ENCODE measurements at regions not wholly inside any gene's neighbourhood (a gene's known extent, or its start where the extent isn't known, plus 50 kb on each side); places are given as distances from the start of the nearest gene placed in this dataset.

DNA sequence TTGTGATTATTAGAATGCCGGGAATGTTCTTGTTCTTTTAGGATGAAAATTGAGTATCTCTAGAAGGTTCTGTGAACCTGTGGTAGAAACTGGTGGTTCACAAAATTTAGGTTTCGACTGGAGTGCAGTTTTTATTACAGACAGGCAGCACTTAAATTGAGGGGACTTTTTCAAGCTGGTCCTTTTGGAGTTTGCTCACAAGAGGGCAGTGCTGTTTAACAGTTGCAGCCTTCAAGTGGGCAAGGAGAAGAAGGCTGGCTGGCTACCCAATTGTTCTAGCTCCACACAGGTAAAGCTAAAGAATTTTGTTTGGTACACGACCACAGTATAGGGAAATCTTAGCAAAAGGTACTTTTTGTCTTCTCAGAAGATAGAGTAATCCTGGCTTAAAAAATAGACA lies 233.6 kb downstream of the SNX13 start:
- Histone ChIP-seq H3K27ac (peak overlapping the region; percentile 29 to 43; a peak in 3 of 6 replicates), H3K4me1 (peaks cover 6% of the 10 kb centered on the region; the same call in 2 of the 3 replicates), H3K4me2 (peak overlapping the region; percentile 38), H3K9me3 (no peaks in the 10 kb centered on the region; the same call in 2 of the 3 replicates), H3K4me3 (no peak overlapping the region)
- TF ChIP-seq, protein P1, sequence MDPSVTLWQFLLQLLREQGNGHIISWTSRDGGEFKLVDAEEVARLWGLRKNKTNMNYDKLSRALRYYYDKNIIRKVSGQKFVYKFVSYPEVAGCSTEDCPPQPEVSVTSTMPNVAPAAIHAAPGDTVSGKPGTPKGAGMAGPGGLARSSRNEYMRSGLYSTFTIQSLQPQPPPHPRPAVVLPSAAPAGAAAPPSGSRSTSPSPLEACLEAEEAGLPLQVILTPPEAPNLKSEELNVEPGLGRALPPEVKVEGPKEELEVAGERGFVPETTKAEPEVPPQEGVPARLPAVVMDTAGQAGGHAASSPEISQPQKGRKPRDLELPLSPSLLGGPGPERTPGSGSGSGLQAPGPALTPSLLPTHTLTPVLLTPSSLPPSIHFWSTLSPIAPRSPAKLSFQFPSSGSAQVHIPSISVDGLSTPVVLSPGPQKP (IDR thresholded peaks at IDR 0.05; ENCODE audit: low read depth, low read length), result no peak
- TF ChIP-seq EHMT2 (IDR thresholded peaks at IDR 0.05; ENCODE audit: low read depth), result no peak
- no peak for TF ChIP-seq ZSCAN20 (CRISPR knock-in tag; IDR thresholded peaks at IDR 0.05)
- TF ChIP-seq ZC3H11A (IDR thresholded peaks at IDR 0.05), result no peak
- TF ChIP-seq MYC (IDR thresholded peaks at IDR 0.05; ENCODE audit: borderline replicate concordance, low read length), result no peak
- TF ChIP-seq RAD21 (conservative IDR thresholded peaks at IDR 0.05 in 1 of 2, IDR thresholded peaks at IDR 0.05 in 1 of 2), result peak; percentile 90 to 91
- no peak for TF ChIP-seq POLR2A (IDR thresholded peaks at IDR 0.05; ENCODE audit: low read length)
- TF ChIP-seq, protein P2, sequence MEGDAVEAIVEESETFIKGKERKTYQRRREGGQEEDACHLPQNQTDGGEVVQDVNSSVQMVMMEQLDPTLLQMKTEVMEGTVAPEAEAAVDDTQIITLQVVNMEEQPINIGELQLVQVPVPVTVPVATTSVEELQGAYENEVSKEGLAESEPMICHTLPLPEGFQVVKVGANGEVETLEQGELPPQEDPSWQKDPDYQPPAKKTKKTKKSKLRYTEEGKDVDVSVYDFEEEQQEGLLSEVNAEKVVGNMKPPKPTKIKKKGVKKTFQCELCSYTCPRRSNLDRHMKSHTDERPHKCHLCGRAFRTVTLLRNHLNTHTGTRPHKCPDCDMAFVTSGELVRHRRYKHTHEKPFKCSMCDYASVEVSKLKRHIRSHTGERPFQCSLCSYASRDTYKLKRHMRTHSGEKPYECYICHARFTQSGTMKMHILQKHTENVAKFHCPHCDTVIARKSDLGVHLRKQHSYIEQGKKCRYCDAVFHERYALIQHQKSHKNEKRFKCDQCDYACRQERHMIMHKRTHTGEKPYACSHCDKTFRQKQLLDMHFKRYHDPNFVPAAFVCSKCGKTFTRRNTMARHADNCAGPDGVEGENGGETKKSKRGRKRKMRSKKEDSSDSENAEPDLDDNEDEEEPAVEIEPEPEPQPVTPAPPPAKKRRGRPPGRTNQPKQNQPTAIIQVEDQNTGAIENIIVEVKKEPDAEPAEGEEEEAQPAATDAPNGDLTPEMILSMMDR (IDR thresholded peaks at IDR 0.05), result peak; percentile 82
- no peak for TF ChIP-seq SREBF2 (IDR thresholded peaks at IDR 0.05)
- peak; percentile 79 for TF ChIP-seq SMC3 (IDR thresholded peaks at IDR 0.05)
- TF ChIP-seq RNF2 (IDR thresholded peaks at IDR 0.05; ENCODE audit: borderline replicate concordance, low read depth), result no peak
- TF ChIP-seq, protein P3, sequence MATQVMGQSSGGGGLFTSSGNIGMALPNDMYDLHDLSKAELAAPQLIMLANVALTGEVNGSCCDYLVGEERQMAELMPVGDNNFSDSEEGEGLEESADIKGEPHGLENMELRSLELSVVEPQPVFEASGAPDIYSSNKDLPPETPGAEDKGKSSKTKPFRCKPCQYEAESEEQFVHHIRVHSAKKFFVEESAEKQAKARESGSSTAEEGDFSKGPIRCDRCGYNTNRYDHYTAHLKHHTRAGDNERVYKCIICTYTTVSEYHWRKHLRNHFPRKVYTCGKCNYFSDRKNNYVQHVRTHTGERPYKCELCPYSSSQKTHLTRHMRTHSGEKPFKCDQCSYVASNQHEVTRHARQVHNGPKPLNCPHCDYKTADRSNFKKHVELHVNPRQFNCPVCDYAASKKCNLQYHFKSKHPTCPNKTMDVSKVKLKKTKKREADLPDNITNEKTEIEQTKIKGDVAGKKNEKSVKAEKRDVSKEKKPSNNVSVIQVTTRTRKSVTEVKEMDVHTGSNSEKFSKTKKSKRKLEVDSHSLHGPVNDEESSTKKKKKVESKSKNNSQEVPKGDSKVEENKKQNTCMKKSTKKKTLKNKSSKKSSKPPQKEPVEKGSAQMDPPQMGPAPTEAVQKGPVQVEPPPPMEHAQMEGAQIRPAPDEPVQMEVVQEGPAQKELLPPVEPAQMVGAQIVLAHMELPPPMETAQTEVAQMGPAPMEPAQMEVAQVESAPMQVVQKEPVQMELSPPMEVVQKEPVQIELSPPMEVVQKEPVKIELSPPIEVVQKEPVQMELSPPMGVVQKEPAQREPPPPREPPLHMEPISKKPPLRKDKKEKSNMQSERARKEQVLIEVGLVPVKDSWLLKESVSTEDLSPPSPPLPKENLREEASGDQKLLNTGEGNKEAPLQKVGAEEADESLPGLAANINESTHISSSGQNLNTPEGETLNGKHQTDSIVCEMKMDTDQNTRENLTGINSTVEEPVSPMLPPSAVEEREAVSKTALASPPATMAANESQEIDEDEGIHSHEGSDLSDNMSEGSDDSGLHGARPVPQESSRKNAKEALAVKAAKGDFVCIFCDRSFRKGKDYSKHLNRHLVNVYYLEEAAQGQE (IDR thresholded peaks at IDR 0.05), result no peak
- no peak for TF ChIP-seq ZFP36 (IDR thresholded peaks at IDR 0.05; ENCODE audit: borderline replicate concordance, partially characterized antibody)
- TF ChIP-seq GATA3 (IDR thresholded peaks at IDR 0.05; ENCODE audit: borderline replicate concordance), result no peak
- TF ChIP-seq BHLHE40 (IDR thresholded peaks at IDR 0.05; ENCODE audit: low read depth, low read length), result no peak
- no peak for TF ChIP-seq CEBPB (IDR thresholded peaks at IDR 0.05)
- TF ChIP-seq MAZ (IDR thresholded peaks at IDR 0.05; ENCODE audit: borderline replicate concordance, low read depth, low read length), result no peak
- TF ChIP-seq HOXB5 (CRISPR knock-in tag; IDR thresholded peaks at IDR 0.05), result no peak
- ChIA-PET CTCF (interaction anchor here (0.6 to 2.8 kb wide), 25 partner anchors 8 to 883 kb away, joined by 3 to 20 read pairs (median 4); no protein-coding TSS in a partner anchor), POLR2A (interaction anchor here (1.0 kb wide), 1 partner anchor 66 kb away, joined by 3 read pairs; no protein-coding TSS in a partner anchor)
- FAIRE-seq (peak; percentile 92), DNase-seq (ENCODE audit: low read depth in 1 of 2, low spot score in 1 of 2) (peak; percentile 49 to 80), ATAC-seq (peak; percentile 95 to 96)
- WGBS (ENCODE audit: missing lambda C conversion rate), result 13% methylated on average over 3 of the region's 3 CpGs

DNA sequence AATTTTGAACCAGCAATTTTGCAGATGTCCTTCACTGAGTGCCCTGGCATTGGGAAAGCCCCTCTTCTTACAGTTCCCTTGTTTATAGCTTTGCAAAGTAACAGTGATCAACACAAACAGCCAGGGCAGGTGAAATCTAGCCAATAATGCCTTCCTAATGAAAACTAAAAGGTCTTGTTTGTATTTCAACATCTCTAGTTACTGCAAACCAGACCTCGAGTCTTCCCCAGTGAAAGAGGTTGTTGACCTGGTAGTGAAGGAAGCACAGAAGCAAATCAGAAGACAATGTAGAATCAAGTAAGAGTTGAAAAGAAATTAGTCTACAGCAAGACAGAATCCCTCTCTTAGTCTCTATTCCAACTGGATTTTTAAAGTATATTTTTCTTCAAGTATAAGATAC lies 231.2 kb downstream of the SNX13 start:
- H3K9me3 ChIP-seq, result no peaks in the 10 kb centered on the region
- ChIA-PET POLR2A (interaction anchor here (0.7 kb wide), 1 partner anchor 167 kb away, joined by 5 read pairs; no protein-coding TSS in a partner anchor), CTCF (no interaction called here)
- ATAC-seq, result no peak
- TF ChIP-seq ZSCAN20 (CRISPR knock-in tag; IDR thresholded peaks at IDR 0.05), result no peak
- no peak for TF ChIP-seq POLR2AphosphoS2 (conservative IDR thresholded peaks at IDR 0.05; ENCODE audit: low read length)
- TF ChIP-seq, protein P4, sequence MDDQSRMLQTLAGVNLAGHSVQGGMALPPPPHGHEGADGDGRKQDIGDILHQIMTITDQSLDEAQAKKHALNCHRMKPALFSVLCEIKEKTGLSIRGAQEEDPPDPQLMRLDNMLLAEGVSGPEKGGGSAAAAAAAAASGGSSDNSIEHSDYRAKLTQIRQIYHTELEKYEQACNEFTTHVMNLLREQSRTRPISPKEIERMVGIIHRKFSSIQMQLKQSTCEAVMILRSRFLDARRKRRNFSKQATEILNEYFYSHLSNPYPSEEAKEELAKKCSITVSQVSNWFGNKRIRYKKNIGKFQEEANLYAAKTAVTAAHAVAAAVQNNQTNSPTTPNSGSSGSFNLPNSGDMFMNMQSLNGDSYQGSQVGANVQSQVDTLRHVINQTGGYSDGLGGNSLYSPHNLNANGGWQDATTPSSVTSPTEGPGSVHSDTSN (IDR thresholded peaks at IDR 0.05), result no peak
- TF ChIP-seq MAZ (IDR thresholded peaks at IDR 0.05; ENCODE audit: borderline replicate concordance, low read depth, low read length), result no peak
- no peak for TF ChIP-seq MAFK (IDR thresholded peaks at IDR 0.05; ENCODE audit: partially characterized antibody)
- TF ChIP-seq, protein P3 (IDR thresholded peaks at IDR 0.05), result no peak
- TF ChIP-seq HOXB13 (CRISPR knock-in tag; IDR thresholded peaks at IDR 0.05; ENCODE audit: low read depth), result no peak
- no peak for TF ChIP-seq HOXA7 (CRISPR knock-in tag; IDR thresholded peaks at IDR 0.05)
- TF ChIP-seq, protein P5, sequence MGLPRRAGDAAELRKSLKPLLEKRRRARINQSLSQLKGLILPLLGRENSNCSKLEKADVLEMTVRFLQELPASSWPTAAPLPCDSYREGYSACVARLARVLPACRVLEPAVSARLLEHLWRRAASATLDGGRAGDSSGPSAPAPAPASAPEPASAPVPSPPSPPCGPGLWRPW (IDR thresholded peaks at IDR 0.05), result no peak
- no peak for TF ChIP-seq RNF2 (IDR thresholded peaks at IDR 0.05; ENCODE audit: borderline replicate concordance, low read depth)
- no peak for TF ChIP-seq MYC (IDR thresholded peaks at IDR 0.05; ENCODE audit: borderline replicate concordance, low read length)
- no peak overlapping the region for H3K4me3 ChIP-seq
- FAIRE-seq, result no peak
- H3K4me1 ChIP-seq, result peaks cover 6% of the 10 kb centered on the region; the same call in 2 of the 3 replicates
- no peak overlapping the region for H3K4me2 ChIP-seq
- no peak for DNase-seq (ENCODE audit: low read depth in 1 of 2, low spot score in 1 of 2)
- no peak overlapping the region for H3K27ac ChIP-seq
- 12% methylated on average over 1 of the region's 1 CpG for WGBS (ENCODE audit: missing lambda C conversion rate)
